GM12865 (cell line): ENCODE measurements at regions not wholly inside any gene's neighbourhood (a gene's known extent, or its start where the extent isn't known, plus 50 kb on each side); places are given as distances from the start of the nearest gene placed in this dataset.

Experiments used
- DNase-seq: peaks from one replicate; pipeline ENCODE4 v3.0.0; 2010; ENCODE audit warnings: low read depth
- H3K4me3 ChIP-seq: 2 replicates; pipeline ENCODE4 v1.5.1; 2011; ENCODE audit warnings: mild to moderate bottlenecking, low read depth, low read length, control low read depth
- CTCF ChIP-seq: IDR thresholded peaks from 2 replicates; pipeline ENCODE4 v1.5.1; 2011; ENCODE audit warnings: low read length, control low read depth, low read depth, inconsistent platforms; ENCODE audit not compliant: insufficient read depth; ENCODE audit errors: missing control alignments

- no peak for DNase-seq
- H3K4me3 ChIP-seq, result no peak overlapping the region
- no peak for TF ChIP-seq CTCF
Observed at GRCh38 chr13:22262001-22262885, 591.4 kb downstream of the FGF9 start.

GRCh38 chr13:22263185-22263584 lies 592.3 kb downstream of the FGF9 start:
- no peak for DNase-seq
- TF ChIP-seq CTCF, result no peak
- no peak overlapping the region for H3K4me3 ChIP-seq

GRCh38 chr13:22265563-22265962 lies 594.7 kb downstream of the FGF9 start:
- TF ChIP-seq CTCF, result no peak
- DNase-seq, result no peak
- no peak overlapping the region for H3K4me3 ChIP-seq

GRCh38 chr13:22270881-22271280 lies 600.0 kb downstream of the FGF9 start:
- DNase-seq, result no peak
- no peak for TF ChIP-seq CTCF

GRCh38 chr13:22271903-22272302 lies 601.0 kb downstream of the FGF9 start:
- DNase-seq, result no peak
- no peak for TF ChIP-seq CTCF
- H3K4me3 ChIP-seq, result no peak overlapping the region

More at GRCh38 chr13:22270881-22271280, 600.0 kb downstream of the FGF9 start:
- H3K4me3 ChIP-seq, result no peak overlapping the region

GRCh38 chr13:22275393-22275792 lies 604.5 kb downstream of the FGF9 start:
- TF ChIP-seq CTCF, result no peak
- DNase-seq, result no peak
- H3K4me3 ChIP-seq, result no peak overlapping the region

GRCh38 chr13:22276616-22277015 lies 605.7 kb downstream of the FGF9 start:
- peak; percentile 10 for DNase-seq
- no peak overlapping the region for H3K4me3 ChIP-seq
- no peak for TF ChIP-seq CTCF
